ENCODE measurements at regions not wholly inside any gene's neighbourhood (a gene's known extent, or its start where the extent isn't known, plus 50 kb on each side); places are given as distances from the start of the nearest gene placed in this dataset.

- no peaks in the 10 kb centered on the region for H3K36me3 Mint-ChIP-seq (ENCODE audit: low read depth)
- no peaks in the 10 kb centered on the region for H3K9me3 ChIP-seq (ENCODE audit: control insufficient read depth in 1 of 2, insufficient read depth in 1 of 2, low read length in 2 of 2)
- CTCF ChIA-PET = no interaction called here
- no peaks in the 10 kb centered on the region for H3K27me3 ChIP-seq (ENCODE audit: control insufficient read depth in 1 of 2, insufficient read depth in 2 of 2, low read length in 2 of 2)
- no peaks in the 10 kb centered on the region for H3K36me3 ChIP-seq (ENCODE audit: insufficient read depth, low read length)
- no peaks in the 10 kb centered on the region for H3K27me3 Mint-ChIP-seq
- no peak for TF ChIP-seq CTCF (IDR thresholded peaks at IDR 0.05)
- intact Hi-C loops (cut with DNase I, micrococcal nuclease) = no loop called here
- ATAC-seq (ENCODE audit: poor library complexity) (no peak), DNase-seq (no peak)
- no peaks in the 10 kb centered on the region for H3K4me1 ChIP-seq (ENCODE audit: insufficient read depth, low read length)
- no peak overlapping the region for H3K4me3 Mint-ChIP-seq
- peaks cover 9% of the 10 kb centered on the region for H3K9me3 Mint-ChIP-seq
- no peak overlapping the region for H3K27ac ChIP-seq (ENCODE audit: low read depth in 1 of 2, low read length in 2 of 2)
- POLR2A ChIA-PET = interaction anchor here (0.7 kb wide), 1 partner anchor 124 kb away, joined by 3 read pairs; no protein-coding TSS in a partner anchor
- H3K4me3 ChIP-seq (ENCODE audit: low read length) = no peak overlapping the region
- no peak overlapping the region for H3K27ac Mint-ChIP-seq
- H3K4me1 Mint-ChIP-seq (ENCODE audit: low read depth) = no peaks in the 10 kb centered on the region
Observed at GRCh38 chr12:19810213-19810612, 370.9 kb downstream of the AEBP2 start.

- H3K9me3 ChIP-seq (ENCODE audit: control insufficient read depth in 1 of 2, insufficient read depth in 1 of 2, low read length in 2 of 2) = no peaks in the 10 kb centered on the region
- no peak for TF ChIP-seq CTCF (IDR thresholded peaks at IDR 0.05)
- DNase-seq (no peak), ATAC-seq (ENCODE audit: poor library complexity) (no peak)
- intact Hi-C loops (cut with DNase I, micrococcal nuclease) = no loop called here
- H3K27ac ChIP-seq (ENCODE audit: low read depth in 1 of 2, low read length in 2 of 2) = no peak overlapping the region
- CTCF ChIA-PET = no interaction called here
- H3K27ac Mint-ChIP-seq = no peak overlapping the region
- H3K4me3 ChIP-seq (ENCODE audit: low read length) = no peak overlapping the region
- no peak overlapping the region for H3K4me3 Mint-ChIP-seq
- H3K27me3 ChIP-seq (ENCODE audit: control insufficient read depth in 1 of 2, insufficient read depth in 2 of 2, low read length in 2 of 2) = no peaks in the 10 kb centered on the region
- no peaks in the 10 kb centered on the region for H3K27me3 Mint-ChIP-seq
- no peaks in the 10 kb centered on the region for H3K36me3 ChIP-seq (ENCODE audit: insufficient read depth, low read length)
- peaks cover 9% of the 10 kb centered on the region for H3K9me3 Mint-ChIP-seq
- no peaks in the 10 kb centered on the region for H3K4me1 ChIP-seq (ENCODE audit: insufficient read depth, low read length)
- H3K36me3 Mint-ChIP-seq (ENCODE audit: low read depth) = no peaks in the 10 kb centered on the region
- POLR2A ChIA-PET = no interaction called here
- H3K4me1 Mint-ChIP-seq (ENCODE audit: low read depth) = no peaks in the 10 kb centered on the region
Observed at GRCh38 chr12:19811922-19812321, 372.6 kb downstream of the AEBP2 start.

DNA sequence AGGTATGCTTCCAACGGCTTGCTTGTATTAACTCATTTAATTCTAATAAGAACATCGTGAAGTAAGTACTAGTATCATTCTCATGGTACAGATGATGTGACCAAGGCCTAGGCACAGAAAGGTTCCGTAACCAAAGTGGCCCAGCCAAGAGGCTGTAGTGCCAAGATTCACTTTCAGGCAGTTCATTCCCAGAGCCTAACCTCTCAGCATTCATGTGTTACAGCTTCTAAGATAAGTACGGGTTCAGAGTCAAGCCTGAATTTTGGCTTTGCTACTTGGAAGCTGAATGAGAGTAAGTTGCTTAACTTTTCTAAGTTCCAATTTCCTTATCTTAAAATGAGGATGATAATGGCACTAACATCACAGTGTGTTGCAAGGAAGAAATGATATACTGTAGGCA lies 379.9 kb downstream of the AEBP2 start:
- Histone ChIP-seq H3K36me3 (ENCODE audit: insufficient read depth, low read length) (no peaks in the 10 kb centered on the region), H3K9me3 (ENCODE audit: control insufficient read depth in 1 of 2, insufficient read depth in 1 of 2, low read length in 2 of 2) (peaks cover 0 to 4% of the 10 kb centered on the region in 2 experiments), H3K27ac (ENCODE audit: low read depth in 1 of 2, low read length in 2 of 2) (no peak overlapping the region), H3K4me1 (ENCODE audit: insufficient read depth, low read length) (no peaks in the 10 kb centered on the region), H3K27me3 (ENCODE audit: control insufficient read depth in 1 of 2, insufficient read depth in 2 of 2, low read length in 2 of 2) (no peaks in the 10 kb centered on the region), H3K4me3 (ENCODE audit: low read length) (no peak overlapping the region)
- H3K4me1 Mint-ChIP-seq (ENCODE audit: low read depth) = no peaks in the 10 kb centered on the region
- TF ChIP-seq CTCF (IDR thresholded peaks at IDR 0.05) = no peak
- H3K4me3 Mint-ChIP-seq = no peak overlapping the region
- POLR2A ChIA-PET = no interaction called here
- CTCF ChIA-PET = no interaction called here
- H3K9me3 Mint-ChIP-seq = no peaks in the 10 kb centered on the region
- H3K36me3 Mint-ChIP-seq (ENCODE audit: low read depth) = no peaks in the 10 kb centered on the region
- ATAC-seq (ENCODE audit: poor library complexity) = no peak
- no peaks in the 10 kb centered on the region for H3K27me3 Mint-ChIP-seq
- no peak for DNase-seq
- intact Hi-C loops (cut with DNase I, micrococcal nuclease) = no loop called here
- H3K27ac Mint-ChIP-seq = no peak overlapping the region

Data from CD4-positive, alpha-beta T cell (primary cell).